Kidney (tissue), 10 donors: ENCODE measurements at regions not wholly inside any gene's neighbourhood (a gene's known extent, or its start where the extent isn't known, plus 50 kb on each side); places are given as distances from the start of the nearest gene placed in this dataset. TPM values are rescaled to one million over a fixed set of nuclear protein-coding genes. Genes with fewer than 3 reads are reported as not detected.
"Not testable (repeated sequence)": the region's sequence is repeated elsewhere in the genome, so short reads cannot be mapped to it uniquely, and the experiment has no call there.

ENCODE experiments used
- DNase-seq, 5 donors: peaks; one replicate each; pipeline ENCODE4 v3.0.0-alpha.2; 2013 to 2020
- FAIRE-seq: peaks from 2 replicates; lab custom pipeline; 2012; peaks lifted over from hg19 to GRCh38; lab: Jason Lieb, UNC
- H3K27ac ChIP-seq, 2 donors: one replicate each; pipeline ENCODE4 v1.7.0; 2013; ENCODE audit warnings: low read depth in 2 of 2, low read length in 2 of 2, inconsistent platforms in 1 of 2
- H3K27me3 ChIP-seq: one replicate; pipeline ENCODE4 v1.7.1; 2013; ENCODE audit warnings: low read length, inconsistent platforms; ENCODE audit not compliant: control insufficient read depth, insufficient read depth
- H3K36me3 ChIP-seq, 3 donors: one replicate each; pipeline versions ENCODE4 v1.7.0 to v1.7.1; 2013; ENCODE audit warnings: low read length in 3 of 3, control low read depth in 1 of 3, inconsistent platforms in 1 of 3; ENCODE audit not compliant: insufficient read depth in 3 of 3, control insufficient read depth in 2 of 3
- H3K4me1 ChIP-seq, 3 donors: one replicate each; pipeline versions ENCODE4 v1.7.0 to v1.7.1; 2013; ENCODE audit warnings: low read length in 3 of 3, inconsistent platforms in 1 of 3, low read depth in 1 of 3; ENCODE audit not compliant: control insufficient read depth in 2 of 3, insufficient read depth in 2 of 3
- H3K4me3 ChIP-seq, 3 donors: one replicate each; pipeline versions ENCODE4 v1.7.0 to v1.8.1; 2013; ENCODE audit warnings: low read length in 3 of 3, control low read depth in 1 of 3, inconsistent platforms in 1 of 3
- H3K9ac ChIP-seq, 3 donors: one replicate each; pipeline versions ENCODE4 v1.7.0 to v1.7.1; 2013; ENCODE audit warnings: low read length in 3 of 3, control low read depth in 1 of 3, inconsistent platforms in 1 of 3
- H3K9me3 ChIP-seq, 3 donors: one replicate each; pipeline versions ENCODE4 v1.7.0 to v1.7.1; 2013; ENCODE audit warnings: low read length in 3 of 3, control low read depth in 1 of 3, inconsistent platforms in 1 of 3; ENCODE audit not compliant: control insufficient read depth in 2 of 3, insufficient read depth in 1 of 3
- intact Hi-C: fragments of 100-400 bp; cut with DNase I; formaldehyde crosslinking; loops from one replicate; pipeline ENCODE4 v1.11.1; 2022
- microRNA-seq: library from miRNA; unstranded; fragments of <30 nt; microRNA quantifications from one replicate; pipeline ENCODE4 v1.2.0, GENCODE V29; 2020
- donor health status: control.
- donor health status: control.
- donor health status: DM: yes; HTN: yes; CAD: no.
- donor health status: Normal renal cell carcinoma (clear cell type).

- intact Hi-C loops, DNase-seq, H3K4me3 ChIP-seq: not testable (repeated sequence)
Measured at GRCh38 chr7:63694296-63694695, 304.4 kb upstream of the ZNF722 start.

More at GRCh38 chr7:63694296-63694695, 304.4 kb upstream of the ZNF722 start:
- H3K9me3 ChIP-seq, H3K27me3 ChIP-seq, H3K27ac ChIP-seq, FAIRE-seq, H3K9ac ChIP-seq, H3K4me1 ChIP-seq, H3K36me3 ChIP-seq: not testable (repeated sequence)

Small RNAs in the stretch of these regions (microRNA-seq; reads per million reads assigned to microRNA genes)
- gene MIR4283-2 = not detected
